GM23338 (cell line): ENCODE measurements at regions not wholly inside any gene's neighbourhood (a gene's known extent, or its start where the extent isn't known, plus 50 kb on each side); places are given as distances from the start of the nearest gene placed in this dataset.

ENCODE experiments used
- ATAC-seq: fragments of 200-7000 bp; cut with Tn5 transposase; 3 replicates; pipeline ENCODE4 v1.9.1; 2020
- DNase-seq: peaks from one replicate; pipeline ENCODE4 v3.0.0-alpha.2; 2015; ENCODE audit warnings: low spot score
- H2AFZ ChIP-seq: fragments of 200-600 bp; sonication (generic); 2 replicates; pipeline ENCODE4 v1.8.0; 2016; ENCODE audit warnings: antibody characterized with exemption, mild to moderate bottlenecking, moderate library complexity
- H3F3A ChIP-seq: fragments of 200-600 bp; sonication (generic); replicated peaks from 2 replicates; pipeline ENCODE4 v1.8.0; 2017; ENCODE audit warnings: antibody characterized with exemption, mixed run types, low read depth
- H3K27ac ChIP-seq: fragments of 200-600 bp; sonication (generic); 2 replicates; pipeline ENCODE4 v1.6.1; 2016; ENCODE audit warnings: low read depth
- H3K27me3 ChIP-seq: fragments of 200-600 bp; sonication (generic); 2 replicates; pipeline ENCODE4 v1.8.0; 2016; ENCODE audit warnings: mild to moderate bottlenecking, mixed run types, moderate library complexity; ENCODE audit not compliant: insufficient read depth
- H3K36me3 ChIP-seq: fragments of 200-600 bp; sonication (generic); 2 replicates; pipeline ENCODE4 v1.8.0; 2016; ENCODE audit warnings: mild to moderate bottlenecking; ENCODE audit not compliant: insufficient read depth
- H3K4me1 ChIP-seq: fragments of 200-600 bp; sonication (generic); 2 replicates; pipeline ENCODE4 v1.8.0; 2016; ENCODE audit warnings: mild to moderate bottlenecking, moderate library complexity; ENCODE audit not compliant: insufficient read depth
- H3K4me2 ChIP-seq: fragments of 200-600 bp; sonication (generic); 2 replicates; pipeline ENCODE4 v1.7.1; 2017; ENCODE audit warnings: mixed run types
- H3K4me3 ChIP-seq: fragments of 200-600 bp; sonication (generic); 2 replicates; pipeline ENCODE4 v1.6.1; 2016; ENCODE audit warnings: mixed run types
- H3K79me2 ChIP-seq: fragments of 200-600 bp; sonication (generic); replicated peaks from 2 replicates; pipeline ENCODE4 v1.8.0; 2017; ENCODE audit warnings: mild to moderate bottlenecking; ENCODE audit not compliant: insufficient read depth
- H3K9me2 ChIP-seq: fragments of 200-600 bp; sonication (generic); 2 replicates; pipeline ENCODE4 v1.8.0; 2017; ENCODE audit not compliant: insufficient read depth
- H4K20me1 ChIP-seq: fragments of 200-600 bp; sonication (generic); replicated peaks from 2 replicates; pipeline ENCODE4 v1.8.0; 2017; ENCODE audit warnings: mild to moderate bottlenecking; ENCODE audit not compliant: insufficient read depth
- H3K27ac Mint-ChIP-seq: 2 replicates; pipeline ENCODE4 v1.8.0; 2020; ENCODE audit warnings: inconsistent platforms, mild to moderate bottlenecking, moderate library complexity, mixed read lengths
- H3K27me3 Mint-ChIP-seq: 3 replicates; pipeline ENCODE4 v1.8.0; 2022; ENCODE audit warnings: low read depth, mild to moderate bottlenecking, moderate library complexity, mixed read lengths, inconsistent platforms; ENCODE audit not compliant: insufficient read depth, poor library complexity
- H3K36me3 Mint-ChIP-seq: 3 replicates; pipeline ENCODE4 v1.8.0; 2021; ENCODE audit warnings: low read depth, mild to moderate bottlenecking, inconsistent platforms, moderate library complexity, mixed read lengths
- H3K4me1 Mint-ChIP-seq: 3 replicates; pipeline ENCODE4 v1.8.0; 2020; ENCODE audit warnings: mild to moderate bottlenecking, inconsistent platforms, mixed read lengths
- H3K4me3 Mint-ChIP-seq: 3 replicates; pipeline ENCODE4 v1.8.0; 2021; ENCODE audit warnings: moderate library complexity, mild to moderate bottlenecking, inconsistent platforms, mixed read lengths
- H3K9me3 Mint-ChIP-seq: 3 replicates; pipeline ENCODE4 v1.8.0; 2020; ENCODE audit warnings: moderate library complexity, mild to moderate bottlenecking, inconsistent platforms, mixed read lengths
- CREB1 ChIP-seq: fragments of 250-450 bp; sonication (Bioruptor Pico); IDR thresholded peaks from 2 replicates; pipeline ENCODE4 v1.5.0; 2020; ENCODE audit warnings: low read depth, mild to moderate bottlenecking, moderate library complexity
- JUNB ChIP-seq: IDR thresholded peaks from one replicate; pipeline ENCODE4 v1.6.1; 2016; ENCODE audit warnings: antibody characterized with exemption; ENCODE audit not compliant: unreplicated experiment
- NANOG ChIP-seq: IDR thresholded peaks from 2 replicates; pipeline ENCODE4 v1.6.1; 2016; ENCODE audit warnings: antibody characterized with exemption, borderline replicate concordance
- REST ChIP-seq: IDR thresholded peaks from one replicate; pipeline ENCODE4 v1.6.1; 2018; ENCODE audit warnings: antibody characterized with exemption; ENCODE audit not compliant: unreplicated experiment
- STAT1 ChIP-seq: IDR thresholded peaks from one replicate; pipeline ENCODE4 v1.6.1; 2016; ENCODE audit warnings: antibody characterized with exemption; ENCODE audit not compliant: unreplicated experiment
- ZNF114 ChIP-seq: fragments of 250-450 bp; sonication (Bioruptor Pico); IDR thresholded peaks from 2 replicates; pipeline ENCODE4 v1.5.0; 2020; ENCODE audit warnings: mild to moderate bottlenecking, moderate library complexity
- ZNF462 ChIP-seq: fragments of 250-450 bp; sonication (Bioruptor Pico); IDR thresholded peaks from 2 replicates; pipeline ENCODE4 v1.5.0; 2020; ENCODE audit warnings: mild to moderate bottlenecking, moderate library complexity

- TF ChIP-seq STAT1: no peak
- TF ChIP-seq NANOG: no peak
- TF ChIP-seq REST: no peak
- no peak for TF ChIP-seq CREB1 (CRISPR knock-in tag)
- TF ChIP-seq JUNB: no peak
- TF ChIP-seq ZNF114 (CRISPR knock-in tag): no peak
- TF ChIP-seq ZNF462 (CRISPR knock-in tag): no peak
These were observed 158.2 kb upstream of the PPP2R2B start for GRCh38 chr5:147036691-147037245.

More at GRCh38 chr5:147036691-147037245, 158.2 kb upstream of the PPP2R2B start:
- Mint-ChIP-seq H3K4me3 (no peak overlapping the region), H3K27ac (no peak overlapping the region), H3K36me3 (no peaks in the 10 kb centered on the region), H3K9me3 (no peaks in the 10 kb centered on the region), H3K27me3 (peaks cover 1% of the 10 kb centered on the region), H3K4me1 (no peaks in the 10 kb centered on the region)
- H4K20me1 ChIP-seq: no peaks in the 10 kb centered on the region
- no peaks in the 10 kb centered on the region for H3F3A ChIP-seq
- no peak overlapping the region for H3K4me2 ChIP-seq
- no peaks in the 10 kb centered on the region for H3K4me1 ChIP-seq
- DNase-seq: no peak
- no peaks in the 10 kb centered on the region for H3K36me3 ChIP-seq
- no peak overlapping the region for H3K27ac ChIP-seq
- peaks cover 2% of the 10 kb centered on the region; the same call in 1 of the 2 replicates for H3K9me2 ChIP-seq
- H3K27me3 ChIP-seq: no peaks in the 10 kb centered on the region
- H2AFZ ChIP-seq: no peak overlapping the region
- H3K4me3 ChIP-seq: no peak overlapping the region
- H3K79me2 ChIP-seq: no peaks in the 10 kb centered on the region
- ATAC-seq: no peak
